ENCODE measurements at regions not wholly inside any gene's neighbourhood (a gene's known extent, or its start where the extent isn't known, plus 50 kb on each side); places are given as distances from the start of the nearest gene placed in this dataset.

GRCh38 chr1:14504517-14504916 is 94.0 kb upstream of the KAZN start:
- ChIA-PET CTCF (interaction anchor here (0.7 to 1.3 kb wide), 3 partner anchors 16 to 542 kb away, joined by 3 read pairs; no protein-coding TSS in a partner anchor), POLR2A (no interaction called here)
- ATAC-seq (no peak), DNase-seq (ENCODE audit: low spot score) (no peak)
- H3K27ac Mint-ChIP-seq, result no peak overlapping the region
- no peak overlapping the region for H3K4me3 Mint-ChIP-seq
- H3K4me1 Mint-ChIP-seq, result peaks cover 12% of the 10 kb centered on the region
- H3K27me3 Mint-ChIP-seq (ENCODE audit: low read depth), result peaks cover 7% of the 10 kb centered on the region
- TF ChIP-seq HMGA2 (CRISPR knock-in tag; IDR thresholded peaks at IDR 0.05) (no peak), ZNF671 (CRISPR knock-in tag; IDR thresholded peaks at IDR 0.05) (no peak), ZNF138 (CRISPR knock-in tag; conservative IDR thresholded peaks at IDR 0.05) (no peak), PRDM15 (CRISPR knock-in tag; IDR thresholded peaks at IDR 0.05) (no peak), NR1H2 (CRISPR knock-in tag; IDR thresholded peaks at IDR 0.05) (no peak), NR2C2 (CRISPR knock-in tag; IDR thresholded peaks at IDR 0.05) (no peak), EMX1 (CRISPR knock-in tag; IDR thresholded peaks at IDR 0.05) (no peak), ATF2 (CRISPR knock-in tag; IDR thresholded peaks at IDR 0.05; ENCODE audit: borderline replicate concordance, low read depth) (no peak), ZNF396 (CRISPR knock-in tag; IDR thresholded peaks at IDR 0.05; ENCODE audit: borderline replicate concordance) (no peak), E2F4 (CRISPR knock-in tag; IDR thresholded peaks at IDR 0.05; ENCODE audit: borderline replicate concordance, low read depth) (no peak), ETV6 (CRISPR knock-in tag; IDR thresholded peaks at IDR 0.05) (no peak), GTF2I (CRISPR knock-in tag; conservative IDR thresholded peaks at IDR 0.05) (no peak), SOX15 (CRISPR knock-in tag; IDR thresholded peaks at IDR 0.05) (no peak), ATF3 (CRISPR knock-in tag; conservative IDR thresholded peaks at IDR 0.05) (no peak), TP53 (CRISPR knock-in tag; IDR thresholded peaks at IDR 0.05) (no peak), RELA (CRISPR knock-in tag; IDR thresholded peaks at IDR 0.05; ENCODE audit: borderline replicate concordance) (no peak), KAT7 (CRISPR knock-in tag; IDR thresholded peaks at IDR 0.05; ENCODE audit: borderline replicate concordance) (no peak), AFF4 (CRISPR knock-in tag; IDR thresholded peaks at IDR 0.05; ENCODE audit: borderline replicate concordance) (no peak), E2F5 (CRISPR knock-in tag; IDR thresholded peaks at IDR 0.05) (no peak), TEAD1 (CRISPR knock-in tag; IDR thresholded peaks at IDR 0.05) (no peak)
- no peaks in the 10 kb centered on the region for H3K36me3 Mint-ChIP-seq
- peaks cover 3% of the 10 kb centered on the region for H3K9me3 Mint-ChIP-seq
